WERI-Rb-1 (cell line): ENCODE measurements at regions not wholly inside any gene's neighbourhood (a gene's known extent, or its start where the extent isn't known, plus 50 kb on each side); places are given as distances from the start of the nearest gene placed in this dataset.

Experiments used
- DNase-seq: peaks from one replicate; pipeline ENCODE4 v3.0.0-alpha.2; 2020
- H3K27ac ChIP-seq: fragments of 250-450 bp; sonication (Bioruptor Pico); 2 replicates; pipeline ENCODE4 v1.5.1; 2020; ENCODE audit warnings: mild to moderate bottlenecking, moderate library complexity
- H3K27me3 ChIP-seq: fragments of 250-450 bp; sonication (Bioruptor Pico); 2 replicates; pipeline ENCODE4 v1.5.1; 2021; ENCODE audit warnings: mild to moderate bottlenecking, low read depth, moderate library complexity; ENCODE audit not compliant: insufficient read depth, severe bottlenecking
- H3K36me3 ChIP-seq: fragments of 250-450 bp; sonication (Bioruptor Pico); 2 replicates; pipeline ENCODE4 v1.5.1; 2020; ENCODE audit warnings: mild to moderate bottlenecking, moderate library complexity
- H3K4me3 ChIP-seq: 2 replicates; pipeline ENCODE4 v1.5.1; 2011; ENCODE audit warnings: low read depth, mild to moderate bottlenecking, control low read depth, low read length
- H3K9me3 ChIP-seq: fragments of 250-450 bp; sonication (Bioruptor Pico); 2 replicates; pipeline ENCODE4 v1.5.1; 2021; ENCODE audit warnings: mild to moderate bottlenecking, moderate library complexity; ENCODE audit not compliant: severe bottlenecking
- CTCF ChIP-seq: IDR thresholded peaks from 2 replicates; pipeline ENCODE4 v1.5.1; 2011; ENCODE audit warnings: low read depth, mild to moderate bottlenecking, control low read depth, inconsistent platforms, low read length

DNA sequence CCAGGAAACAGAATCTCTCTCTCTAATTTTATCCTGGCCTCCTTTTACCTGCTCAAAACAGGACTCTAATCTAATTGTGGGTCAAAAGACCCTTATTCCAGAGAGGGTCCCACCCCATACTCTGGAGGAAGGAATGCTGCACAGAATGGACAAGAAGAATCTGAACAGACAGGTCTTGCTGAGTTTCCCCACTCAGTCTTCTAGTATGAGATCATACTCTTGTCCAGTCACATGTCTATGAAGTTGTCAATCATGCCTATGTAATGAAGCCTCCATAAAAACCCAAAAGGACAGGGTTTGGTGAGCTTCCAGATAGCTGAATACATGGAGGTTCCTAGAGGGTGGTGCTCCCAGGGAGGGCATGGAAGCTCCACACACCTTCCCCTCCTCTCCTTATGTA, 123.9 kb upstream of the FER start:
- no peak for TF ChIP-seq CTCF
- no peaks in the 10 kb centered on the region for H3K27me3 ChIP-seq
- DNase-seq, result no peak
- no peak overlapping the region for H3K27ac ChIP-seq
- no peaks in the 10 kb centered on the region for H3K9me3 ChIP-seq
- H3K36me3 ChIP-seq, result no peaks in the 10 kb centered on the region
- no peak overlapping the region for H3K4me3 ChIP-seq

- Histone ChIP-seq H3K4me3 (no peak overlapping the region), H3K27me3 (no peaks in the 10 kb centered on the region), H3K36me3 (no peaks in the 10 kb centered on the region), H3K9me3 (no peaks in the 10 kb centered on the region), H3K27ac (no peak overlapping the region)
- no peak for DNase-seq
- no peak for TF ChIP-seq CTCF
These were observed 127.2 kb upstream of the FER start for GRCh38 chr5:108620516-108620915.

GRCh38 chr5:108619815-108620214, 127.9 kb upstream of the FER start:
- no peak for TF ChIP-seq CTCF
- no peaks in the 10 kb centered on the region for H3K9me3 ChIP-seq
- DNase-seq, result no peak
- H3K4me3 ChIP-seq, result no peak overlapping the region
- H3K27me3 ChIP-seq, result no peaks in the 10 kb centered on the region
- H3K27ac ChIP-seq, result no peak overlapping the region
- no peaks in the 10 kb centered on the region for H3K36me3 ChIP-seq

DNA sequence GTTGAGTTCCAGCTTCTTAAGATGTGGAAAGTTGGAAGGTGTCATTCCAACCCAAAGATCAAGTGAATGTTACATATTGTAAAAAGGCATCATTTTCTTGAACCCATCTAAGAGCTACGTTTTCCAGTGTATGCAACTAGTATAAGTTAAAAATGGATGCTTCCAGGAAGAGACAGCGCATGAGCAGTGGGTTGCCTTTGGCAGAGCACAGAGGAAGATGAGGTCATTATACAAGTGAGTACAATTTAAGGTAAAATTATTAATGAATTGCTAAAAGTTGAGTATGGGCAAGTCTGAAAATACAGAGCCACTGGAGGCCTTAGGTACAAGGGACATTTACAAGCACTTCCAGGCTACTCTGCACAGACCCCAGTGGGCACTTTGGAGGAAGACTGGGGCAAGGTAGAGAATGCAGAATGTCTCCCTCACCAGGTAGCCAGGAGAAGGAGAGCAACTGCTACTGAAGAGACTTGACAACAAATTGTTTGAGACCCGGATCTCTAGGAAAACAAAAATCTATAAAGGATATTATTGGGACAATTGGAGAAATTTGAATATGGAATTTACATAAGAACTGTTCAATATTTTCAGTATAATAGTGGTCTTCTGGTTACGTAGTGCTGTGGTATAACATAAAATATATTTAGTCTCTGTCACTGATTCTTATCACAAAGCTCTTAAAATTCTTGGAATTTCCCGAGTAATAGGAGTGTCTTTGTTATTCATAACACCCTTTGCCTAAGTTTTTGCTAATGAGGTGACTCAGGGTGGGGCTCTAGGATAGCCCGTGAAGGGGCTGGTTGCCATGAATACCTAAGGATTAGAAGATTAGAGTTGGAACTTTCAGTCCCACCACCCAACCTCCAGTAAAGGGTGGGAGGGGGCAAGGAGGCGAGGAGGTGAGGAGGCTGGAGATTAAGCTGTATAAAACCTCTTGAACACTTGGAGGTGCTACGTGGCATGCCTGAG, 129.9 kb upstream of the FER start:
- Histone ChIP-seq H3K36me3 (no peaks in the 10 kb centered on the region), H3K4me3 (no peak overlapping the region), H3K27ac (no peak overlapping the region), H3K27me3 (no peaks in the 10 kb centered on the region), H3K9me3 (peaks cover under 1% of the 10 kb centered on the region)
- DNase-seq, result no peak
- TF ChIP-seq CTCF, result no peak

- Histone ChIP-seq H3K9me3 (peaks cover 5% of the 10 kb centered on the region), H3K36me3 (no peaks in the 10 kb centered on the region), H3K27me3 (no peaks in the 10 kb centered on the region), H3K4me3 (no peak overlapping the region), H3K27ac (no peak overlapping the region)
- no peak for DNase-seq
- no peak for TF ChIP-seq CTCF
These were observed 132.5 kb upstream of the FER start for GRCh38 chr5:108615216-108615615.
